Coronary artery (tissue), 2 donors: ENCODE measurements at regions not wholly inside any gene's neighbourhood (a gene's known extent, or its start where the extent isn't known, plus 50 kb on each side); places are given as distances from the start of the nearest gene placed in this dataset.

Experiments
- DNase-seq: peaks from one replicate; pipeline ENCODE4 v3.0.0-alpha.2; 2017; ENCODE audit warnings: low spot score
- H3K27ac ChIP-seq, 2 donors: fragments of 200-600 bp; sonication (generic); one replicate each; pipeline ENCODE4 v1.5.1; 2016 to 2019
- H3K4me3 ChIP-seq: fragments of 200-600 bp; sonication (generic); 2 replicates; pipeline ENCODE4 v1.5.1; 2016; ENCODE audit warnings: mild to moderate bottlenecking, moderate library complexity
- CTCF ChIP-seq: fragments of 200-600 bp; sonication (generic); IDR thresholded peaks from one replicate; pipeline ENCODE4 v1.5.1; 2019; ENCODE audit warnings: antibody characterized with exemption

GRCh38 chr1:238409191-238409850, 518.6 kb upstream of the ZP4 start:
- Histone ChIP-seq H3K27ac (no peak overlapping the region), H3K4me3 (no peak overlapping the region)
- no peak for DNase-seq
- no peak for TF ChIP-seq CTCF

GRCh38 chr1:238408737-238409136, 518.0 kb upstream of the ZP4 start:
- TF ChIP-seq CTCF, result no peak
- Histone ChIP-seq H3K4me3 (no peak overlapping the region), H3K27ac (no peak overlapping the region)
- DNase-seq, result no peak

GRCh38 chr1:238406098-238406860, 515.6 kb upstream of the ZP4 start:
- DNase-seq, result no peak
- Histone ChIP-seq H3K4me3 (no peak overlapping the region), H3K27ac (no peak overlapping the region)
- TF ChIP-seq CTCF, result no peak

GRCh38 chr1:238404921-238405320, 514.2 kb upstream of the ZP4 start:
- Histone ChIP-seq H3K4me3 (no peak overlapping the region), H3K27ac (no peak overlapping the region)
- no peak for DNase-seq
- no peak for TF ChIP-seq CTCF

GRCh38 chr1:238404481-238404880, 513.8 kb upstream of the ZP4 start:
- Histone ChIP-seq H3K27ac (no peak overlapping the region), H3K4me3 (no peak overlapping the region)
- no peak for TF ChIP-seq CTCF
- DNase-seq, result no peak

- TF ChIP-seq CTCF, result no peak
- DNase-seq, result no peak
- no peak overlapping the region for H3K4me3 ChIP-seq
- no peak overlapping the region for H3K27ac ChIP-seq
Measured at GRCh38 chr1:238401144-238401543, 510.4 kb upstream of the ZP4 start.

GRCh38 chr1:238399558-238399957, 508.8 kb upstream of the ZP4 start:
- DNase-seq, result no peak

More at GRCh38 chr1:238399558-238399957, 508.8 kb upstream of the ZP4 start:
- Histone ChIP-seq H3K4me3 (no peak overlapping the region), H3K27ac (no peak overlapping the region)
- no peak for TF ChIP-seq CTCF
